Vagina (tissue), 2 donors: ENCODE measurements at regions not wholly inside any gene's neighbourhood (a gene's known extent, or its start where the extent isn't known, plus 50 kb on each side); places are given as distances from the start of the nearest gene placed in this dataset.
"Not testable (repeated sequence)": the region's sequence is repeated elsewhere in the genome, so short reads cannot be mapped to it uniquely, and the experiment has no call there.

Experiments
- DNase-seq, 2 donors: peaks; one replicate each; pipeline ENCODE4 v3.0.0-alpha.2; 2017; ENCODE audit errors: extremely low spot score in 2 of 2
- H3K27ac ChIP-seq: fragments of 200-600 bp; sonication (generic); one replicate; pipeline ENCODE4 v1.5.1; 2019
- H3K27me3 ChIP-seq: fragments of 200-600 bp; sonication (generic); one replicate; pipeline ENCODE4 v1.5.1; 2019
- H3K36me3 ChIP-seq, 2 donors: fragments of 200-600 bp; sonication (generic); one replicate each; pipeline ENCODE4 v1.5.1; 2017 to 2019
- H3K4me1 ChIP-seq: fragments of 200-600 bp; sonication (generic); one replicate; pipeline ENCODE4 v1.5.1; 2019
- H3K4me3 ChIP-seq, 2 donors: fragments of 200-600 bp; sonication (generic); 1 replicate in 1 of 2; 2 replicates in 1 of 2; pipeline ENCODE4 v1.5.1; 2016 to 2019
- H3K9me3 ChIP-seq: fragments of 200-600 bp; sonication (generic); one replicate; pipeline ENCODE4 v1.5.1; 2019
- CTCF ChIP-seq, 3 experiments: fragments of 450-650 bp in 2 of 3; fragments of 200-600 bp in 1 of 3; sonication (generic) in 1 of 3; IDR thresholded peaks; one replicate each; pipeline ENCODE4 v1.5.1; 2017 to 2019; ENCODE audit warnings: antibody characterized with exemption in 3 of 3, mild to moderate bottlenecking in 2 of 3, moderate library complexity in 2 of 3
- POLR2A ChIP-seq, 2 donors: fragments of 450-650 bp; IDR thresholded peaks; one replicate each; pipeline ENCODE4 v1.6.1; 2017; ENCODE audit warnings: antibody characterized with exemption in 2 of 2, mild to moderate bottlenecking in 2 of 2, moderate library complexity in 2 of 2
- POLR2AphosphoS5 ChIP-seq, 2 donors: sonication (generic); formaldehyde crosslinking; IDR thresholded peaks; one replicate each; pipeline ENCODE4 v1.9.0; 2017; ENCODE audit warnings: antibody characterized with exemption in 2 of 2, mild to moderate bottlenecking in 2 of 2, low read depth in 1 of 2; ENCODE audit not compliant: insufficient read depth in 1 of 2
- intact Hi-C: fragments of 100-400 bp; cut with DNase I; formaldehyde crosslinking; loops from one replicate; pipeline ENCODE4 v1.15.1; 2023

- Histone ChIP-seq H3K4me1 (no peaks in the 10 kb centered on the region), H3K27me3 (no peaks in the 10 kb centered on the region), H3K4me3 (no peak overlapping the region), H3K36me3 (no peaks in the 10 kb centered on the region), H3K27ac (no peak overlapping the region), H3K9me3 (no peaks in the 10 kb centered on the region)
- intact Hi-C loops: no loop called here
- DNase-seq: no peak
- TF ChIP-seq CTCF (IDR thresholded peaks at IDR 0.05) (no peak), POLR2AphosphoS5 (IDR thresholded peaks at IDR 0.05; ENCODE audit: insufficient read depth in 1 of 2, low read depth in 1 of 2) (no peak)
Observed at GRCh38 chr18:56423626-56424025, 214.8 kb downstream of the TXNL1 start.

DNA sequence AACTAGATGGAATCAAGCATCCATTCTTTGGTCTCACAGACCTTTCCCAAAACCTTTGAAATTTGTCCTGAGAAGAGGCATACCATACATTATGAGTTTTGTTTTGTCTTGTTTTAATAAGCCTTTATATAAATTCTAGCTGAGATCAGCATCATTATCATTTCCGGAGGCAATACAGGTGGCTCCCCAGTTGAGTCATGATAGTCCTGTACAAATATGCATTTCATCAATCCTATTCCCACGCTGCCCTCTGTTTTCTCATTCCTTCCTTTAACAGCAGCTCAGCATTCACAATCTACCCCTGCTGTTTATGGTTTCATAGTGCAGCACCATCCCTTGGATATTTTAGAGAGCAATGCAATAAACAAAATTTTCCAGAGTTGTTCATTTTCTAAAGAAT, 216.7 kb downstream of the TXNL1 start:
- H3K36me3 ChIP-seq: no peaks in the 10 kb centered on the region
- TF ChIP-seq CTCF (IDR thresholded peaks at IDR 0.05) (no peak), POLR2A (IDR thresholded peaks at IDR 0.05) (no peak), POLR2AphosphoS5 (IDR thresholded peaks at IDR 0.05; ENCODE audit: insufficient read depth in 1 of 2, low read depth in 1 of 2) (no peak)
- intact Hi-C loops: no loop called here
- H3K27ac ChIP-seq: no peak overlapping the region
- no peaks in the 10 kb centered on the region for H3K9me3 ChIP-seq
- H3K4me1 ChIP-seq: no peaks in the 10 kb centered on the region
- H3K27me3 ChIP-seq: no peaks in the 10 kb centered on the region
- no peak overlapping the region for H3K4me3 ChIP-seq
- DNase-seq: no peak

- intact Hi-C loops, H3K27me3 ChIP-seq, H3K4me1 ChIP-seq, H3K36me3 ChIP-seq, H3K27ac ChIP-seq, H3K9me3 ChIP-seq, DNase-seq, H3K4me3 ChIP-seq: not testable (repeated sequence)
Observed at GRCh38 chr18:56420868-56421267, 217.5 kb downstream of the TXNL1 start.

- no peak overlapping the region for H3K4me3 ChIP-seq
- no peaks in the 10 kb centered on the region for H3K4me1 ChIP-seq
- H3K9me3 ChIP-seq: no peaks in the 10 kb centered on the region
- TF ChIP-seq POLR2AphosphoS5 (IDR thresholded peaks at IDR 0.05; ENCODE audit: insufficient read depth in 1 of 2, low read depth in 1 of 2): no peak
- TF ChIP-seq CTCF (IDR thresholded peaks at IDR 0.05): no peak
- TF ChIP-seq POLR2A (IDR thresholded peaks at IDR 0.05): no peak
- H3K27ac ChIP-seq: no peak overlapping the region
- H3K27me3 ChIP-seq: no peaks in the 10 kb centered on the region
- DNase-seq: no peak
- intact Hi-C loops: no loop called here
- no peaks in the 10 kb centered on the region for H3K36me3 ChIP-seq
Observed at GRCh38 chr18:56414357-56414756, 224.0 kb downstream of the TXNL1 start.

DNA sequence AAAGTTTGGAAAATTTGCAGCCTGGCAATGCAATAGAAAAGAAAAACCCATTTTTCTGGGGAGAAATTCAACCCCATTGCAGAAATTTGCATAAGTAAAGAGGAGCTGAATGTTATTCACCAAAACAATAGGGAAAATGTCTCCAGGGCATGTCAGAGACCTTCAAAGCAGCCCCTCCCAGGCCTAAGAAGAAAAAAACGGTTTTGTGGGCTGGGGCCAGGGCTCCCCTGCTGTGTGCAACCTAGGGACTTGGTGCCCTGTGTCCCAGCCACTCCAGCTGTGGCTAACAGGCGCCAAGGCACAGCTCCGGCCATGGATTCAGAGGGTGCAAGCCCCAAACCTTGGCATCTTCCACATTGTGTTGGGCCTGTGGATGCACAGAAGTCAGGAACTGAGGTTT, 224.5 kb downstream of the TXNL1 start:
- Histone ChIP-seq H3K4me1 (no peaks in the 10 kb centered on the region), H3K27me3 (no peaks in the 10 kb centered on the region), H3K36me3 (no peaks in the 10 kb centered on the region), H3K9me3 (no peaks in the 10 kb centered on the region), H3K27ac (no peak overlapping the region), H3K4me3 (no peak overlapping the region)
- intact Hi-C loops: no loop called here
- no peak for DNase-seq
- TF ChIP-seq POLR2AphosphoS5 (IDR thresholded peaks at IDR 0.05; ENCODE audit: insufficient read depth in 1 of 2, low read depth in 1 of 2) (no peak), POLR2A (IDR thresholded peaks at IDR 0.05) (no peak), CTCF (IDR thresholded peaks at IDR 0.05) (no peak)

DNA sequence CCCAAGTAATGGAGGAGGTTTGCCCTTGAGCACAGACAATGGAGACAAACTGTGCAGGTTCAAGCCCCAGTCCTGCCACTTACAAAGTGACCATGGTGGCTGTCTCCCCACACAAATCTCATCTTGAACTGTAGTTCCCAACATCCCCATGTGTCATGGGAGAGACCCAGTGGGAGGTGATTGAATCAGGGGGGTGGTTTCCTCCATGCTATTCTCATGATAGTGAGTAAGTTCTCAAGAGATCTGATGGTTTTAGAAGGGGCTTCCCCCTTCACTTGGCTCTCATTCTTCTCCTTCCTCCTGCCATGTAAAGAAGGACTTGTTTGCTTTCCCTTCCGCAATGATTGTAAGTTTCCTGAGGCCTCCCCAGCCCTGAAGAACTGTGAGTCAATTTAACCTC, 225.4 kb downstream of the TXNL1 start:
- no peaks in the 10 kb centered on the region for H3K9me3 ChIP-seq
- no peak overlapping the region for H3K4me3 ChIP-seq
- no peaks in the 10 kb centered on the region for H3K36me3 ChIP-seq
- TF ChIP-seq POLR2A (IDR thresholded peaks at IDR 0.05) (no peak), CTCF (IDR thresholded peaks at IDR 0.05) (no peak), POLR2AphosphoS5 (IDR thresholded peaks at IDR 0.05; ENCODE audit: insufficient read depth in 1 of 2, low read depth in 1 of 2) (no peak)
- H3K4me1 ChIP-seq: no peaks in the 10 kb centered on the region
- no peaks in the 10 kb centered on the region for H3K27me3 ChIP-seq
- H3K27ac ChIP-seq: no peak overlapping the region
- intact Hi-C loops: no loop called here
- no peak for DNase-seq
